SW480 (cell line): ENCODE measurements at regions not wholly inside any gene's neighbourhood (a gene's known extent, or its start where the extent isn't known, plus 50 kb on each side); places are given as distances from the start of the nearest gene placed in this dataset.
A peak's percentile ranks its signal among the peaks of the same experiment; 100 is the strongest.

ENCODE experiments used
- DNase-seq: peaks from one replicate; pipeline ENCODE4 v3.0.0-alpha.2; 2016; ENCODE audit warnings: low spot score

- DNase-seq, result no peak
Measured at GRCh38 chr2:38203446-38203810, 127.5 kb upstream of the CYP1B1 start.

DNA sequence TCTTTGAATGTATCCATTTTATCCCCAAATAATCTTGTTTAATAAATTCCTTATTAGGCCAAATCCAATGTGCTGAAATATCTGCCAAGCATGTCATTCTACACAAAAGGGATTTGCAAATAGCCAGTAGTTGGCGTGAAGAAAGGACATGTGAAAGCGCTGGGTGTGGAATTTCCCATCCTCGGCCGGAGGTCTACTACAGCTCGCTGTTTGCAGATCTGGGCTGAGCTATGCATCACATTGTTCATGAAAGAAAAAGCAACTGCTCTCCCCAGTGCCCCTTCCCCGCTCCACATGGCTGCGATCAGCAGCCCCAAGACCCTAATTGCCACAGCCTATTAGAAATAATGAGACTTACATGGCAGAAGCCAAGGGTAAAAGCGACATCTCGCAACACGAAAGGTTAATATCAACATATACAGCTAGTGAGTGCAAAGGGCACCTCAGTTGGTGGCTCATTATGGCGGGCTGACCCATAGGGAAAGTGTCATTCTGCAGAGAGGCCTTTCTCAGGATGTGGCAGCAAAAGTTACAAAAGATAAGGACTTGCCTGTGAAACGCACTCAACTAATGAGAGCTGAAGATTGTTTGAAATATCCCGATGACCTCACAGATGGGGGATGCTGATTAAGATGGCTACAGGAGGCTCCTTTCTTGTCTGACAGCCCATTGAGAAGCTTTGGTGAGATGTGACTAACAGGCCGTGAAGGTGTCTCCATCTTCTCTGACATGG is 126.9 kb upstream of the CYP1B1 start:
- DNase-seq, result no peak

GRCh38 chr2:38201784-38202183 is 125.8 kb upstream of the CYP1B1 start:
- no peak for DNase-seq

GRCh38 chr2:38200598-38200997 is 124.6 kb upstream of the CYP1B1 start:
- DNase-seq, result no peak

GRCh38 chr2:38199127-38199526 is 123.2 kb upstream of the CYP1B1 start:
- no peak for DNase-seq

GRCh38 chr2:38194751-38195150 is 118.8 kb upstream of the CYP1B1 start:
- no peak for DNase-seq

GRCh38 chr2:38192976-38193375 is 117.0 kb upstream of the CYP1B1 start:
- DNase-seq, result no peak

- DNase-seq, result no peak
Measured at GRCh38 chr2:38192046-38192445, 116.1 kb upstream of the CYP1B1 start.

DNA sequence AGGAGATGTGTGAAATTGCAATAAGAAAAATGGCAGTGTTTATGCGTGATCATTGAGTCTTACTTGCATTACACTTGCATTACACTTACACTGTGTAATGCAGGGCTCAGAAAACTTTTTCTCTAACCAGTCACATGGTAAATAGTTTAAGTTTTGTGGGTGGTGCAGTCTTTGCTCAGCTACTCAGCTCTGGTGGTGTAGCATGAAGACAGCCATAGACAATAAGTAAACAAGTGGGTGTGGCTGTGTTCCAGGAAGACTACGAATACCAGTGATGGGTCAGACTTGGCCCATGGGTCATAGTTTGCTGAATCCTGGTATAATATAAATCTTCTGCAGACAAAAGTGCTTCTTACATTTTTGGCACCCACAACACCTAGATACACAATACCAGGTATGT is 115.6 kb upstream of the CYP1B1 start:
- DNase-seq, result no peak

- no peak for DNase-seq
Measured at GRCh38 chr2:38190542-38191218, 114.7 kb upstream of the CYP1B1 start.

DNA sequence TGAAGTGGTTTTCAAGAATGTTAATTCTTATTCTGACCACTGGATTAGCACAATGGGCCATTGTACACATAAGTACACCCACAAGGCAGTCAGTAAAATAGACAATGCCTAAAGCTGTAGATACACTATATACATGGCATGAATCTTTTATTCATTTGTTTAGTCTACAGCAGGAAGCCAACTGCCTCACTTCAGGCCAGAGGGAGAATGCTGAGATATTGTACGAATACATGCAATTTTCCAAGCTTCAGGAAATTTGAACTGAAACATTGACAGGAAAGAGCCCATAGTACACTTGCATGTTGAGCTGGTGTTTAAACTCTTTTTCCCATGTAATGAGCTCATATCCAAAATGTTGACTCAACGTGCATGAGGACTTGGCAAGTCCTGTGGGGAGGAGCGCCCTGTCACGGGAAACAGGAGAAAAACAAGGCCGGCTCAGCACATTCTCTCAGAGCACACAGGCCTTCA is 111.6 kb upstream of the CYP1B1 start:
- peak; percentile 21 for DNase-seq

- no peak for DNase-seq
Measured at GRCh38 chr2:38185012-38185491, 109.1 kb upstream of the CYP1B1 start.

DNA sequence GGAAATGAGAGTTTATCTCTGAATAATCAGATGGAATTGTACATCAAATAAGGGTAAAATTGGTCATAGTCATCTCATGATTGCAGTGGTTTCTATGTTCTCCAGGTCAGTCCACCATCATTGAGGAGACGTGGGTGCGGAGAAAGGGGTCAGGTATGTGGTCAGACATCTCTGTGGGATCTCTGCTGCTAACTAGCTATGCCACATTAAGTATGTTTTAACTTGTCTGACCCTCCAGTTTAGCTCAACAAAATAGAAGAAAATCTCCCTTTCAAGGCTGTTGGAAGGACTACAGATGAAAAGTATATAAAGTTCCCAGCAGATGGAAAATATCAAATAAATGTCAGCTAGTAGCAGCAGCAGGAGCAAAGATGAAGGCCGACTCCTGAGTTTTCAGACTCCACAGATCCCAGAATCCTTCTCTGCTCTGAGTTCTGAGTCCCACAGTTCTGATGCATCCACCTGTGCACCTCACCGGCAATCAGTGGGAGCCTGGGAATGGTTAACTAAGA is 106.6 kb upstream of the CYP1B1 start:
- DNase-seq, result no peak

DNA sequence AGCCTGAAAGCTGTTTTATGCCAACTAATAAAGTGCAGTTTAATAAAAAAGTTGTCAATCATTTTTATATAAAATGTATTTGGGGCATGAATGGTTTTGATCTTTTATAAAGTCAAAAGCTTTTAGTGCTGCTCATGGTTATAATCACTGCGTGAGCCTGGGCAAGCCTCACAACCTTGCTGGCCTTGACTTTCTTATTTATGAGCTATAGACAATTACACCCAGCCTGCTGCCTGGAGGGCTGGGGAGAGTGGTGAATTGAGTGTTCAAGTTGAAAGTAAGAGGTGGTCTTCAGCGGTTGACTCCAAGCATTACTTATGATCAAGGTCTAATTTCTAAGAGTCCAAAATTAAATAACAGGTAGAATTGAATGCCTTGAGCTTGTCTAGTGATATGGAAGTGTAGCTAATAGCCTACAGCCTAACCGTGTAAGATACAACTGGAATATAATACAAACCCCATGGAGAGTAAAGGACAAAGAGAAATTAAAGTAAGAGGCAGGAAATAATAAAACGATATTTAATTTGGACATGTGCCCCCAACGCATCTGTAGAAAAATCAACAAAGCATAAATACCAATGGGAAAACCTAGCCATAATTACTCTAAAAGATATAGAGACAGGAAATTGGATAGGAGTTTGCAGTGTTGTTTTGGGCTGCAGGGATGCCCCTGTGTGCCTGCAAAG is 106.0 kb upstream of the CYP1B1 start:
- no peak for DNase-seq

GRCh38 chr2:38180754-38181153 is 104.8 kb upstream of the CYP1B1 start:
- no peak for DNase-seq

DNA sequence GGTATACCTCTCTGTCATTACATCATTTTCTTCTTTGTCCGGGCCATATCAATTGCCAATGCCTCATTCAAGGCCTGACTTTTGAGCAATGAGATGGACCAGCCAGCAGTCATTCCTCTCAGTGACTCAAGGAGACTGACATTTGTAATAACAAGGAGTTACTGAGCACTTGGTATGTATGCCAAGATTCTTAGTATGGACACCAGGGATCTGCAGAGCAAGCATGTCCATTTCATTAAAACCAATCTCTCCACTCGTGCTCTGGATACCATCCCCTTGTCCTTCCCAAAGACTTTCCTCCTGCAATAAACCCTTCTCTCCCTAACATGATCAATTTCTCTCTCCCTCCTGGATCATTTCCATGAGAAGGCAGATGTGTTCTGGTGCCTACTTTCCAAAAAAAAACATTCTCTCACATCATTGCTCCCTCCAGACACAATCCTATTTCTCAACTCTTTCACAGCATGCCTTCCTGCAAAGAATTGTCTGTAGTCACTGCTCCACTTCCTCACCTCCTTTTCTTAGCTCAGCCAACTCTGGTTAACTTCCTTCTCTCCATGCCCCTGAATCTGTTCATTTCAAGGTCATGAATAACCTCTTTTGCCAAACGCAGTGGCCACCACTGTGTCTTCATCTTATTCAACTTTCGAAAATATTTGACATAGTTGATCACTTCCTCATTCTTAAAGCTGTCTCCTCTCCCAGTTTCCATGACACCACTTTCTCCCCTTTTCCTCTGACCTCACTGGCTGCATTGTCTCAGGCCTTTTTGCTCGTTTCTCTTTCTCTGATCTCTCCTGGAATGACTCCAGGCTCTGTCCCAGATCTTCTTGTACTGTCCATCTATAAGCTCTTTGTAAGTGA is 102.8 kb upstream of the CYP1B1 start:
- DNase-seq, result peak; percentile 27

DNA sequence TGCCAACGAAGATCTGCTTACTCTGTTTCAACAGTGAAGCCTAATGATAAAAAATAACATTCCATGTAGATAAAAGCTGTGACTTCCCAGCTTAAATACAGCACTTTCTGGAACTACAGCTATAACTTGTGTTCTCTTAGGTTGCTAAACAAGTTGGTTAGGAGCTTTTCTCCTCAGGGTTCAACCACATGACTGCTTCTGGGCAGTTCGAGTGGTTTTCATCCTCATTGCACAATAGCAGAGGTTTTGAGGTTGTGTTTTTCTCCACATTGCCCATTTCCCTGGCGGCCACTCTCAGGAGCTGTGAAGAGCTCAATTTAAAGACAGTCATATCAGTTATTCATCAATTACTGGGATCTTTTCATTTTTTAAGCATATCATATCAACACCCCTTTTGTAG is 102.2 kb upstream of the CYP1B1 start:
- no peak for DNase-seq

DNA sequence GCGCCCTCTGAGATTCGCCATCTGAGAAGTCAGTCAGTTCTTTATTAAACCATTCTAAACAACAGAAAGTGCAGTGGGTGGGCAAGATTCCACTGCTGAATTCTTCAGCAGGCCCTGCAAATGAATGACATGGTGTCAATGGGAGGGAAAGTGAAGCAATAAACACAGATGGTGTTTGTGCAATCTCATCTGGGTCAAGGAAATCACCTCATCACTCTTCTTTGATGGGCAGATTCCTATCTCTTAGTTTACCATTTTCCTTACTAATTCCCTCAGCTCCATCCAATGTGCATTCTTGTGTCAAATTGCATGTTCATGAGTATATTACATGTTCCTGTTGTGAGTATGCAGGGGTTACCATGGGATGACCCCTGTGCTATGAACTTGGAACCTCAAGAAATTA is 100.7 kb upstream of the CYP1B1 start:
- no peak for DNase-seq

- no peak for DNase-seq
Measured at GRCh38 chr2:38174646-38175423, 98.9 kb upstream of the CYP1B1 start.

DNA sequence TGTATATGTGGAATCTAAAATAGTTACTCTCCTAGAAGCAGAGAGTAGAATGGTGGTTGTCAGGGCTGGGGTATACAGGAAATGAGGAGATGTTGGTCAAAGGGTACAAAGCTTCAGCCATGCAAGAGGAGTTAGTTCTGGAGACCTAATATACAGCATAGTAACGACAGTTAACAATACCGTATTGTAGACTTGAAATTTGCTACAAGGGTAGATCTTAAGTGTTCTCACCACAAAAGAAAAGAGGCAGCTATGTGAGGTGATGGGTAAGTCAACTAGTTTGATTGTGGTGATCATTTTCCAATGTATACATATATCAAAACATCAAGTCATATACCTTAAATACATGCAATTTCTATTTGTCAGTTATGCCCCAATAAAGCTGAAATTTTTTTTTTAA is 98.2 kb upstream of the CYP1B1 start:
- no peak for DNase-seq

DNA sequence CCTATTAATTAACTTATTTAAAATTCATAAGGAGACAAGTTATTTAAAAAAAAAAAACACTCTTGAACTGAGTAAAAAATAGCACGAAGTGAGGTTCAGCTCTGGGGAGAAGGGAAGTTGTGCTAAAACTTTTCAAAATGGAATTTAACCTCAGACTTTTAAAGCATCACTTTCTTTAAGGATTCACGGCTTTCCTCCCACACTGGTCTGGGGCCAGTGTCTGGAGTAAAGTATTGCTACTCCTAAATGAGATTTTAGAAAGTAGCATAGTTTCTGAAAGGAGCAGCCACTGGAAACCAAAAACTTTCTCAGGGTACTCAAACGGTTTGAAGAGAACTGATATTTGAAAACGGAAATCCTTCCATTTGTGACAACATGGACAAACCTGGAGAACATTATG is 97.7 kb upstream of the CYP1B1 start:
- DNase-seq, result no peak
